ENCODE measurements at regions not wholly inside any gene's neighbourhood (a gene's known extent, or its start where the extent isn't known, plus 50 kb on each side); places are given as distances from the start of the nearest gene placed in this dataset.

- DNase-seq (ENCODE audit: insufficient read length), result no peak
- TF ChIP-seq POLR2AphosphoS5 (IDR thresholded peaks at IDR 0.05; ENCODE audit: low read depth, low read length), result no peak
- TF ChIP-seq POLR2A (IDR thresholded peaks at IDR 0.05; ENCODE audit: low read depth, low read length), result no peak
- no peak for TF ChIP-seq TAF1 (IDR thresholded peaks at IDR 0.05; ENCODE audit: borderline replicate concordance, low read depth, low read length)
- no peak for FAIRE-seq
Observed at GRCh38 chr4:100820249-100820648, 302.4 kb upstream of the EMCN start.

- no peak for DNase-seq (ENCODE audit: insufficient read length)
- TF ChIP-seq TAF1 (IDR thresholded peaks at IDR 0.05; ENCODE audit: borderline replicate concordance, low read depth, low read length), result no peak
- no peak for TF ChIP-seq POLR2AphosphoS5 (IDR thresholded peaks at IDR 0.05; ENCODE audit: low read depth, low read length)
- TF ChIP-seq POLR2A (IDR thresholded peaks at IDR 0.05; ENCODE audit: low read depth, low read length), result no peak
- no peak for FAIRE-seq
Observed at GRCh38 chr4:100819505-100819904, 301.7 kb upstream of the EMCN start.

GRCh38 chr4:100816436-100817045 lies 298.7 kb upstream of the EMCN start:
- DNase-seq (ENCODE audit: insufficient read length), result no peak
- TF ChIP-seq TAF1 (IDR thresholded peaks at IDR 0.05; ENCODE audit: borderline replicate concordance, low read depth, low read length) (no peak), POLR2AphosphoS5 (IDR thresholded peaks at IDR 0.05; ENCODE audit: low read depth, low read length) (no peak), POLR2A (IDR thresholded peaks at IDR 0.05; ENCODE audit: low read depth, low read length) (no peak)
- FAIRE-seq, result no peak

- FAIRE-seq, result no peak
- TF ChIP-seq TAF1 (IDR thresholded peaks at IDR 0.05; ENCODE audit: borderline replicate concordance, low read depth, low read length), result no peak
- no peak for TF ChIP-seq POLR2A (IDR thresholded peaks at IDR 0.05; ENCODE audit: low read depth, low read length)
- TF ChIP-seq POLR2AphosphoS5 (IDR thresholded peaks at IDR 0.05; ENCODE audit: low read depth, low read length), result no peak
- no peak for DNase-seq (ENCODE audit: insufficient read length)
Observed at GRCh38 chr4:100811046-100811445, 293.2 kb upstream of the EMCN start.

GRCh38 chr4:100809506-100809905 lies 291.7 kb upstream of the EMCN start:
- FAIRE-seq, result no peak
- no peak for DNase-seq (ENCODE audit: insufficient read length)
- TF ChIP-seq POLR2A (IDR thresholded peaks at IDR 0.05; ENCODE audit: low read depth, low read length) (no peak), POLR2AphosphoS5 (IDR thresholded peaks at IDR 0.05; ENCODE audit: low read depth, low read length) (no peak)

GRCh38 chr4:100806988-100807387 lies 289.2 kb upstream of the EMCN start:
- DNase-seq (ENCODE audit: insufficient read length) (no peak), FAIRE-seq (no peak)
- TF ChIP-seq TAF1 (IDR thresholded peaks at IDR 0.05; ENCODE audit: borderline replicate concordance, low read depth, low read length), result no peak
- no peak for TF ChIP-seq POLR2AphosphoS5 (IDR thresholded peaks at IDR 0.05; ENCODE audit: low read depth, low read length)
- TF ChIP-seq POLR2A (IDR thresholded peaks at IDR 0.05; ENCODE audit: low read depth, low read length), result no peak

GRCh38 chr4:100805538-100805937 lies 287.7 kb upstream of the EMCN start:
- no peak for DNase-seq (ENCODE audit: insufficient read length)
- no peak for TF ChIP-seq TAF1 (IDR thresholded peaks at IDR 0.05; ENCODE audit: borderline replicate concordance, low read depth, low read length)
- no peak for TF ChIP-seq POLR2A (IDR thresholded peaks at IDR 0.05; ENCODE audit: low read depth, low read length)
- TF ChIP-seq POLR2AphosphoS5 (IDR thresholded peaks at IDR 0.05; ENCODE audit: low read depth, low read length), result no peak
- no peak for FAIRE-seq

GRCh38 chr4:100804576-100805360 lies 286.9 kb upstream of the EMCN start:
- TF ChIP-seq POLR2A (IDR thresholded peaks at IDR 0.05; ENCODE audit: low read depth, low read length) (no peak), TAF1 (IDR thresholded peaks at IDR 0.05; ENCODE audit: borderline replicate concordance, low read depth, low read length) (no peak), POLR2AphosphoS5 (IDR thresholded peaks at IDR 0.05; ENCODE audit: low read depth, low read length) (no peak)
- DNase-seq (ENCODE audit: insufficient read length), result no peak
- no peak for FAIRE-seq

- DNase-seq (ENCODE audit: insufficient read length) (no peak), FAIRE-seq (no peak)
- no peak for TF ChIP-seq TAF1 (IDR thresholded peaks at IDR 0.05; ENCODE audit: borderline replicate concordance, low read depth, low read length)
- TF ChIP-seq POLR2A (IDR thresholded peaks at IDR 0.05; ENCODE audit: low read depth, low read length), result no peak
- no peak for TF ChIP-seq POLR2AphosphoS5 (IDR thresholded peaks at IDR 0.05; ENCODE audit: low read depth, low read length)
Observed at GRCh38 chr4:100803751-100804150, 285.9 kb upstream of the EMCN start.

GRCh38 chr4:100799761-100800539 lies 282.1 kb upstream of the EMCN start:
- DNase-seq (ENCODE audit: insufficient read length) (no peak), FAIRE-seq (no peak)
- TF ChIP-seq TAF1 (IDR thresholded peaks at IDR 0.05; ENCODE audit: borderline replicate concordance, low read depth, low read length) (no peak), POLR2AphosphoS5 (IDR thresholded peaks at IDR 0.05; ENCODE audit: low read depth, low read length) (no peak), POLR2A (IDR thresholded peaks at IDR 0.05; ENCODE audit: low read depth, low read length) (no peak)

GRCh38 chr4:100797791-100798190 lies 280.0 kb upstream of the EMCN start:
- DNase-seq (ENCODE audit: insufficient read length), result no peak
- no peak for FAIRE-seq
- TF ChIP-seq POLR2AphosphoS5 (IDR thresholded peaks at IDR 0.05; ENCODE audit: low read depth, low read length) (no peak), TAF1 (IDR thresholded peaks at IDR 0.05; ENCODE audit: borderline replicate concordance, low read depth, low read length) (no peak), POLR2A (IDR thresholded peaks at IDR 0.05; ENCODE audit: low read depth, low read length) (no peak)

Data from GM12892 (cell line).